GM19043 (cell line): ENCODE measurements at regions not wholly inside any gene's neighbourhood (a gene's known extent, or its start where the extent isn't known, plus 50 kb on each side); places are given as distances from the start of the nearest gene placed in this dataset.
"Not testable (repeated sequence)": the region's sequence is repeated elsewhere in the genome, so short reads cannot be mapped to it uniquely, and the experiment has no call there.

Source experiments
- ATAC-seq: cut with Tn5 transposase; IDR thresholded peaks from one replicate; pipeline ENCODE4 v1.9.1; 2021; ENCODE audit warnings: low read depth; ENCODE audit not compliant: unreplicated experiment

- no peak for ATAC-seq
These were observed 53.3 kb upstream of the CYLC2 start for GRCh38 chr9:102941868-102942267.

GRCh38 chr9:102922526-102922925 is 72.6 kb upstream of the CYLC2 start:
- no peak for ATAC-seq

- ATAC-seq: no peak
These were observed 83.9 kb upstream of the CYLC2 start for GRCh38 chr9:102911185-102911584.

- ATAC-seq: not testable (repeated sequence)
These were observed 89.3 kb upstream of the CYLC2 start for GRCh38 chr9:102905795-102906194.

- no peak for ATAC-seq
These were observed 103.1 kb upstream of the CYLC2 start for GRCh38 chr9:102892025-102892424.

- not testable (repeated sequence) for ATAC-seq
These were observed 106.4 kb upstream of the CYLC2 start for GRCh38 chr9:102888747-102889146.

- ATAC-seq: no peak
These were observed 119.4 kb upstream of the CYLC2 start for GRCh38 chr9:102875687-102876086.

GRCh38 chr9:102867488-102867887 is 127.6 kb upstream of the CYLC2 start:
- no peak for ATAC-seq

- ATAC-seq: no peak
These were observed 132.7 kb upstream of the CYLC2 start for GRCh38 chr9:102862478-102862877.

- no peak for ATAC-seq
These were observed 139.5 kb upstream of the CYLC2 start for GRCh38 chr9:102855641-102856040.

GRCh38 chr9:102845827-102846371 is 149.2 kb upstream of the CYLC2 start:
- ATAC-seq: no peak

GRCh38 chr9:102844716-102845115 is 150.4 kb upstream of the CYLC2 start:
- ATAC-seq: no peak

- no peak for ATAC-seq
These were observed 152.7 kb upstream of the CYLC2 start for GRCh38 chr9:102842423-102842822.

GRCh38 chr9:102841376-102841775 is 153.8 kb upstream of the CYLC2 start:
- ATAC-seq: no peak

GRCh38 chr9:102840335-102840734 is 154.8 kb upstream of the CYLC2 start:
- no peak for ATAC-seq

- ATAC-seq: no peak
These were observed 162.3 kb upstream of the CYLC2 start for GRCh38 chr9:102832814-102833213.

- ATAC-seq: no peak
These were observed 198.9 kb upstream of the CYLC2 start for GRCh38 chr9:102796244-102796643.

- ATAC-seq: no peak
These were observed 199.6 kb upstream of the CYLC2 start for GRCh38 chr9:102795532-102795931.

- ATAC-seq: no peak
These were observed 215.8 kb upstream of the CYLC2 start for GRCh38 chr9:102779356-102779755.

GRCh38 chr9:102778746-102779145 is 216.4 kb upstream of the CYLC2 start:
- no peak for ATAC-seq

- ATAC-seq: no peak
These were observed 224.4 kb upstream of the CYLC2 start for GRCh38 chr9:102770704-102771103.

GRCh38 chr9:102769307-102769706 is 225.8 kb upstream of the CYLC2 start:
- ATAC-seq: no peak

- no peak for ATAC-seq
These were observed 227.1 kb upstream of the CYLC2 start for GRCh38 chr9:102768002-102768401.
